ENCODE measurements at regions not wholly inside any gene's neighbourhood (a gene's known extent, or its start where the extent isn't known, plus 50 kb on each side); places are given as distances from the start of the nearest gene placed in this dataset.
"Not testable (repeated sequence)": the region's sequence is repeated elsewhere in the genome, so short reads cannot be mapped to it uniquely, and the experiment has no call there.

- H2BK120ac ChIP-seq (ENCODE audit: low read depth, low read length); H3K4ac ChIP-seq (ENCODE audit: low read depth, low read length); H3K4me3 ChIP-seq (ENCODE audit: insufficient read depth, low read depth, low read length); H3K9ac ChIP-seq (ENCODE audit: low read depth, low read length); BruUV-seq (replicated peaks); H2BK15ac ChIP-seq (ENCODE audit: low read depth, low read length); H2AK9ac ChIP-seq (replicated peaks; ENCODE audit: low read depth, low read length, poor library complexity); in situ Hi-C loops (cut with MboI; ENCODE audit: low sequenced_read_pairs); CTCF ChIA-PET; H3K79me1 ChIP-seq (ENCODE audit: low read depth in 1 of 2, low read length in 2 of 2); H2AK5ac ChIP-seq (ENCODE audit: low read depth, low read length); H2AFZ ChIP-seq (replicated peaks; ENCODE audit: low read length, poor library complexity); ATAC-seq (ENCODE audit: low read depth); DNase-seq; H3K9me3 ChIP-seq (ENCODE audit: control insufficient read depth, insufficient read depth, low read length); H3K9me1 ChIP-seq (ENCODE audit: insufficient read depth, low read length); H2BK5ac ChIP-seq (ENCODE audit: low read depth, low read length, poor library complexity, severe bottlenecking); H3K14ac ChIP-seq (replicated peaks; ENCODE audit: low read depth, low read length); H3K18ac ChIP-seq (ENCODE audit: low read depth, low read length); H3K27me3 ChIP-seq (ENCODE audit: control insufficient read depth, insufficient read depth, low read length); H3K4me2 ChIP-seq (ENCODE audit: low read depth, low read length); H3K4me1 ChIP-seq (ENCODE audit: control insufficient read depth, insufficient read depth, low read length); H4K20me1 ChIP-seq (ENCODE audit: insufficient read depth, low read length); H3K56ac ChIP-seq (ENCODE audit: extremely low read depth, insufficient read depth, low read length); H3K36me3 ChIP-seq (ENCODE audit: control insufficient read depth, insufficient read depth, low read length); H4K91ac ChIP-seq (ENCODE audit: insufficient read depth, low read depth, low read length); H4K8ac ChIP-seq (ENCODE audit: low read depth in 2 of 2, low read length in 2 of 2); H4K5ac ChIP-seq (ENCODE audit: low read depth, low read length); dilution Hi-C loops (cut with HindIII; ENCODE audit: low sequenced_read_pairs, unreplicated experiment); H2BK20ac ChIP-seq (ENCODE audit: low read depth, low read length); H3K23ac ChIP-seq (ENCODE audit: low read depth, low read length); POLR2A ChIA-PET (ENCODE audit: unreplicated experiment); intact Hi-C loops (cut with micrococcal nuclease); H3K27ac ChIP-seq (ENCODE audit: insufficient read depth, low read length): not testable (repeated sequence)
- WGBS, 2 experiments (ENCODE audit: extremely low coverage in 2 of 2, insufficient read length in 1 of 2) = no CpG with 5 or more reads among the region's 2 CpGs
These were observed 112.8 kb upstream of the OLFM3 start for GRCh38 chr1:102109493-102109892.
